OCI-LY3 (cell line): ENCODE measurements at regions not wholly inside any gene's neighbourhood (a gene's known extent, or its start where the extent isn't known, plus 50 kb on each side); places are given as distances from the start of the nearest gene placed in this dataset.

Source experiments
- H2AFZ ChIP-seq: fragments of 200-600, 300-600 bp; shearing (Covaris generic); 2 replicates; pipeline ENCODE4 v1.6.0; 2014; ENCODE audit warnings: antibody characterized with exemption, low read depth, low read length
- H3K27ac ChIP-seq: fragments of 200-600, 300-600 bp; sonication (generic); 2 replicates; pipeline ENCODE4 v1.5.1; 2014; ENCODE audit warnings: mild to moderate bottlenecking, low read length, moderate library complexity, mixed read lengths
- H3K27me3 ChIP-seq: fragments of 200-600, 300-600 bp; sonication (generic); 2 replicates; pipeline ENCODE4 v1.6.1; 2014; ENCODE audit warnings: low read depth, low read length, mixed read lengths
- H3K36me3 ChIP-seq: fragments of 200-600, 300-600 bp; sonication (generic); replicated peaks from 2 replicates; pipeline ENCODE3; 2014; ENCODE audit warnings: low read depth, low read length, mixed read lengths
- H3K4me1 ChIP-seq: fragments of 300-600, 200-600 bp; sonication (generic); 2 replicates; pipeline ENCODE4 v1.6.1; 2014; ENCODE audit warnings: low read length, mixed read lengths
- H3K4me2 ChIP-seq: fragments of 200-600, 300-600 bp; sonication (generic); 2 replicates; pipeline ENCODE4 v1.6.1; 2014; ENCODE audit warnings: low read length, mixed read lengths
- H3K4me3 ChIP-seq: fragments of 300-600, 200-600 bp; sonication (generic); 2 replicates; pipeline ENCODE4 v1.5.1; 2014; ENCODE audit warnings: antibody characterized with exemption, mild to moderate bottlenecking, low read length, moderate library complexity
- H3K79me2 ChIP-seq: fragments of 300-600, 200-600 bp; shearing (Covaris generic); 2 replicates; pipeline ENCODE4 v1.6.1; 2014; ENCODE audit warnings: mild to moderate bottlenecking, low read length, mixed read lengths
- H3K9ac ChIP-seq: fragments of 300-600, 200-600 bp; shearing (Covaris generic); 2 replicates; pipeline ENCODE4 v1.6.0; 2014; ENCODE audit warnings: mild to moderate bottlenecking, low read length, moderate library complexity
- H3K9me3 ChIP-seq: fragments of 200-600, 300-600 bp; shearing (Covaris generic); 2 replicates; pipeline ENCODE4 v1.6.1; 2014; ENCODE audit warnings: low read length, mixed read lengths; ENCODE audit not compliant: insufficient read depth
- H4K20me1 ChIP-seq: fragments of 200-600, 300-600 bp; sonication (generic); 2 replicates; pipeline ENCODE4 v1.6.1; 2016; ENCODE audit warnings: low read length, mixed read lengths; ENCODE audit not compliant: insufficient read depth
- EZH2phosphoT487 ChIP-seq: fragments of 200-600 bp; shearing (Covaris generic); IDR thresholded peaks from 2 replicates; pipeline ENCODE4 v1.6.1; 2018; ENCODE audit warnings: antibody characterized with exemption, mixed run types, low read depth
- TF ChIP-seq, protein P1 (sequence below): fragments of 200-600, 300-600 bp; sonication (generic); IDR thresholded peaks from 2 replicates; pipeline ENCODE4 v1.5.1; 2014; ENCODE audit warnings: antibody characterized with exemption, low read length, low read depth

DNA sequence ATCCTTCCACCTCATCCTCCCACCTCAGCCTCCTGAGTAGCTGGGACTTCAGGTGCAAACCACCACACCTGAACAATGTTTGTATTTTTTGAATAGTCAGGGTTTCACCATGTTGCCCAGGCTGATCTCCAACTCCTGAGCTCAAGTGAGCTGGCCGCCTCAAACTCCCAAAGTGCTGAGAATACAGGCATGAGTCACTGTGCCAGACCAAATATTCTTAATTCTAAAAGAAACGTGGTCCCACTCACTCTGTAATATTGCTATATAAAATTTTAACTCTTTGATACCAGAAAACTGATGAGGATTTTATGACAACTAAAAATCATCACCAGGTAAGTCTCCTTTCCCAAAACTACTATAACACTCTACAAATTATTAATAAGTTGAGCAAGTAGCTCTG lies 716.8 kb upstream of the GJE1 start:
- H3K36me3 ChIP-seq: no peaks in the 10 kb centered on the region
- no peak overlapping the region for H3K4me2 ChIP-seq
- H3K9me3 ChIP-seq: no peaks in the 10 kb centered on the region
- no peaks in the 10 kb centered on the region for H3K4me1 ChIP-seq
- no peak for TF ChIP-seq EZH2phosphoT487
- TF ChIP-seq, protein P1, sequence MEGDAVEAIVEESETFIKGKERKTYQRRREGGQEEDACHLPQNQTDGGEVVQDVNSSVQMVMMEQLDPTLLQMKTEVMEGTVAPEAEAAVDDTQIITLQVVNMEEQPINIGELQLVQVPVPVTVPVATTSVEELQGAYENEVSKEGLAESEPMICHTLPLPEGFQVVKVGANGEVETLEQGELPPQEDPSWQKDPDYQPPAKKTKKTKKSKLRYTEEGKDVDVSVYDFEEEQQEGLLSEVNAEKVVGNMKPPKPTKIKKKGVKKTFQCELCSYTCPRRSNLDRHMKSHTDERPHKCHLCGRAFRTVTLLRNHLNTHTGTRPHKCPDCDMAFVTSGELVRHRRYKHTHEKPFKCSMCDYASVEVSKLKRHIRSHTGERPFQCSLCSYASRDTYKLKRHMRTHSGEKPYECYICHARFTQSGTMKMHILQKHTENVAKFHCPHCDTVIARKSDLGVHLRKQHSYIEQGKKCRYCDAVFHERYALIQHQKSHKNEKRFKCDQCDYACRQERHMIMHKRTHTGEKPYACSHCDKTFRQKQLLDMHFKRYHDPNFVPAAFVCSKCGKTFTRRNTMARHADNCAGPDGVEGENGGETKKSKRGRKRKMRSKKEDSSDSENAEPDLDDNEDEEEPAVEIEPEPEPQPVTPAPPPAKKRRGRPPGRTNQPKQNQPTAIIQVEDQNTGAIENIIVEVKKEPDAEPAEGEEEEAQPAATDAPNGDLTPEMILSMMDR: no peak
- H3K4me3 ChIP-seq: no peak overlapping the region
- no peak overlapping the region for H3K27ac ChIP-seq
- H2AFZ ChIP-seq: no peak overlapping the region
- H3K79me2 ChIP-seq: no peaks in the 10 kb centered on the region
- H4K20me1 ChIP-seq: no peaks in the 10 kb centered on the region
- H3K27me3 ChIP-seq: no peaks in the 10 kb centered on the region
- no peak overlapping the region for H3K9ac ChIP-seq

DNA sequence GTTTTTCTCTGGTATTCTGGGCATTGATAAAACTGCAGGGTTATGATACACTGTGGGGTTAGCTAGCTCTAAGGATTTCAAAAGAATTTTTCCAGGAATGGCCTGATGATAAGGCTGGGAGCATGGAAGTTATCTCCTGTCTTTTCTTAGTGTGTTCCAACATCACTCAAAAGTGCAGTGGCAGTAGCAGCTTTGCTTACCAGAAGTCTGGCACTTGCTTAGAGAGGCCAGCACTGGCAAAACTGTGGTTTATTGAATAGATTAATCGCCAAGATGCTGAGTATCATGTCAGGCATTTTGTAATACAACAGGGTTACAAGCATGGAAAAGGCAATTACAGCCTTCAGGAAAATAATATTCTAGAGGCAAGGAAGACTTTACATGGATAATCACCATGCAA lies 719.5 kb upstream of the GJE1 start:
- Histone ChIP-seq H3K9me3 (no peaks in the 10 kb centered on the region; the same call in 1 of the 2 replicates), H3K27me3 (no peaks in the 10 kb centered on the region), H3K4me3 (no peak overlapping the region), H3K79me2 (no peaks in the 10 kb centered on the region), H3K36me3 (no peaks in the 10 kb centered on the region), H2AFZ (no peak overlapping the region), H3K4me2 (no peak overlapping the region), H3K9ac (no peak overlapping the region), H3K4me1 (no peaks in the 10 kb centered on the region), H4K20me1 (no peaks in the 10 kb centered on the region), H3K27ac (no peak overlapping the region)
- TF ChIP-seq, protein P1: no peak
- no peak for TF ChIP-seq EZH2phosphoT487

DNA sequence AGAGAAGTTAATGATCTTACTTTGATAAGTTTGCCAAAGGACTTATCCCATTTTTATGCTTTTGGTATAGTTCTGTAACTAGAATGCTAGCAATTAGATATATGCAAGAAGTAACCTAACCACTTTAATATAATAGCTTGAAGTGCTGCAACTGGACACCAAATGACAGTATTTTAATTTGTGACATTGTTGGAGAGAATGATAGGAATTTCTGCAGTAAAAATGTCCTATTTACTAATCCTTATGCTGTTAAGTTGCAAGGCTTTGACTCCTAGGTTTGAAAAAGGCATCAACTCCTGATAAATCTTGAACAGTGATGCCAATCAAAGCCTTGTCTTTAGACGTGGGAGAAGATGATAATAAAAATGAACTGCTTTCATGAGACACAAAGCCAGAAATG lies 726.0 kb upstream of the GJE1 start:
- H4K20me1 ChIP-seq: no peaks in the 10 kb centered on the region
- no peaks in the 10 kb centered on the region for H3K4me1 ChIP-seq
- no peaks in the 10 kb centered on the region for H3K36me3 ChIP-seq
- H3K4me2 ChIP-seq: no peak overlapping the region
- H3K9me3 ChIP-seq: peaks cover 4% of the 10 kb centered on the region; the same call in 1 of the 2 replicates
- TF ChIP-seq EZH2phosphoT487: no peak
- TF ChIP-seq, protein P1: no peak
- no peak overlapping the region for H3K4me3 ChIP-seq
- H3K27me3 ChIP-seq: no peaks in the 10 kb centered on the region
- no peak overlapping the region for H2AFZ ChIP-seq
- no peaks in the 10 kb centered on the region for H3K79me2 ChIP-seq
- H3K27ac ChIP-seq: no peak overlapping the region
- no peak overlapping the region for H3K9ac ChIP-seq

DNA sequence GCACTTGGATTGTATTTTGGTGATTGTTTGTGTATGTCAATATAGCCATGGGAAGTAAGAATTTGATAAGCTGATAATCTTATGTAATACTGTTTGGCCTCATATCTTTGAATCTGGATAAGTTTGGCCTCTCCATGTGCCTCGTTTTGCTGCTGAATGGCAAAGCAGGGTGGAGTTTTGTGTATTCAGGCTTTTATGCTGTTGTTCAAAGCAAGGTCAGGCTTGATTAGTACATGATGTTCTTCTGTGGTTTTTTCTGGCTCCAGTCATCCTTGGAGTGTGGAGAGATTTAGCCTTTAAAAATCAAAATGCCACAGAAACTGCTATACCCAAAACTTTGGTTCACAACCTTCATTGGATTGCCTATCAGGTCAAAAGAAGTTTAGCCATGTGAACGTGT lies 728.9 kb upstream of the GJE1 start:
- H3K27me3 ChIP-seq: no peaks in the 10 kb centered on the region
- H3K9ac ChIP-seq: no peak overlapping the region
- no peak overlapping the region for H3K27ac ChIP-seq
- TF ChIP-seq, protein P1: no peak
- TF ChIP-seq EZH2phosphoT487: no peak
- no peaks in the 10 kb centered on the region for H3K36me3 ChIP-seq
- H3K4me1 ChIP-seq: 0 out of 2 replicates have a peak, but pooled peaks cover 8% of the 10 kb centered on the region
- H2AFZ ChIP-seq: no peak overlapping the region
- peaks cover 4% of the 10 kb centered on the region; the same call in 1 of the 2 replicates for H3K9me3 ChIP-seq
- H4K20me1 ChIP-seq: no peaks in the 10 kb centered on the region
- H3K4me2 ChIP-seq: no peak overlapping the region
- no peaks in the 10 kb centered on the region for H3K79me2 ChIP-seq
- no peak overlapping the region for H3K4me3 ChIP-seq
